Endothelial cell of umbilical vein (primary cell): ENCODE measurements at regions not wholly inside any gene's neighbourhood (a gene's known extent, or its start where the extent isn't known, plus 50 kb on each side); places are given as distances from the start of the nearest gene placed in this dataset.
"Not testable (repeated sequence)": the region's sequence is repeated elsewhere in the genome, so short reads cannot be mapped to it uniquely, and the experiment has no call there.

Experiments
- BruUV-seq: library from RNA; stranded (reverse); fragments of 400-500 nt; replicated peaks from 2 replicates; lab custom pipeline; 2021; lab: Mats Ljungman, UMichigan
- CTCF ChIA-PET: fragments of 300-600, 350-600 bp; sonication (Branson Sonifier 250); formaldehyde crosslinking; loops from one replicate; lab custom pipeline; 2021; ENCODE audit warnings: antibody characterized with exemption, inconsistent platforms; lab: Charles Lee
- POLR2A ChIA-PET: fragments of 300-600, 350-600 bp; sonication (Branson Sonifier 250); formaldehyde crosslinking; loops from one replicate; lab custom pipeline; 2021; ENCODE audit warnings: antibody characterized with exemption, inconsistent platforms; lab: Charles Lee
- DNase-seq: peaks from one replicate; pipeline ENCODE4 v3.0.0-alpha.2; 2011; ENCODE audit warnings: low read depth, low spot score
- FAIRE-seq: peaks from 2 replicates; lab custom pipeline; 2011; peaks lifted over from hg19 to GRCh38; lab: Jason Lieb, UNC
- H2AFZ ChIP-seq: 2 replicates; pipeline ENCODE4 v1.6.0; 2012; ENCODE audit warnings: low read depth, low read length, control low read depth, inconsistent platforms
- H3K27ac ChIP-seq: 2 replicates; pipeline ENCODE4 v1.5.1; 2011; ENCODE audit warnings: low read depth, mild to moderate bottlenecking, control low read depth, low read length, moderate library complexity; ENCODE audit not compliant: insufficient read depth
- H3K27me3 ChIP-seq, 2 experiments: 2 replicates each; pipeline versions ENCODE4 v1.6.0 to v1.6.1; 2011; ENCODE audit warnings: low read length in 2 of 2, mixed read lengths in 1 of 2; ENCODE audit not compliant: control insufficient read depth in 2 of 2, insufficient read depth in 2 of 2
- H3K36me3 ChIP-seq, 2 experiments: 2 replicates in 1 of 2; 3 replicates in 1 of 2; pipeline ENCODE4 v1.5.1; 2011; ENCODE audit warnings: low read length in 2 of 2, mild to moderate bottlenecking in 1 of 2, moderate library complexity in 1 of 2; ENCODE audit not compliant: control insufficient read depth in 2 of 2, insufficient read depth in 2 of 2; ENCODE audit errors: extremely low read depth in 1 of 2
- H3K4me1 ChIP-seq: 3 replicates; pipeline ENCODE4 v1.5.1; 2011; ENCODE audit warnings: mild to moderate bottlenecking, low read length; ENCODE audit not compliant: control insufficient read depth, insufficient read depth; ENCODE audit errors: extremely low read depth
- H3K4me2 ChIP-seq: 2 replicates; pipeline ENCODE4 v1.6.1; 2011; ENCODE audit warnings: low read length, control low read depth, mixed read lengths; ENCODE audit not compliant: insufficient read depth
- H3K4me3 ChIP-seq, 3 experiments: fragments of 200-600 bp in 1 of 3; sonication (generic), shearing (Covaris generic) in 1 of 3; replicated peaks in 1 of 3; 2 replicates each; pipeline ENCODE4 v1.5.1; 2011 to 2016; ENCODE audit warnings: control low read depth in 3 of 3, low read length in 3 of 3, mild to moderate bottlenecking in 2 of 3, inconsistent platforms in 1 of 3, low read depth in 1 of 3, moderate library complexity in 1 of 3; ENCODE audit not compliant: insufficient read depth in 1 of 3
- H3K79me2 ChIP-seq: 2 replicates; pipeline ENCODE4 v1.6.0; 2012; ENCODE audit warnings: low read length, inconsistent platforms; ENCODE audit not compliant: control insufficient read depth, insufficient read depth
- H3K9ac ChIP-seq: replicated peaks from 2 replicates; pipeline ENCODE3; 2011; ENCODE audit warnings: low read length, control low read depth; ENCODE audit not compliant: insufficient read depth; ENCODE audit errors: extremely low read depth
- H3K9me1 ChIP-seq: replicated peaks from 3 replicates; pipeline ENCODE4 v1.6.0; 2011; ENCODE audit warnings: mild to moderate bottlenecking, low read length; ENCODE audit not compliant: control insufficient read depth, insufficient read depth; ENCODE audit errors: extremely low read depth
- H3K9me3 ChIP-seq: replicated peaks from 2 replicates; pipeline ENCODE4 v1.5.1; 2012; ENCODE audit warnings: low read length, inconsistent platforms; ENCODE audit not compliant: control insufficient read depth, insufficient read depth
- H4K20me1 ChIP-seq: replicated peaks from 2 replicates; pipeline ENCODE3; 2011; ENCODE audit warnings: mild to moderate bottlenecking, low read length; ENCODE audit not compliant: control insufficient read depth, insufficient read depth; ENCODE audit errors: extremely low read depth
- EZH2 ChIP-seq: IDR thresholded peaks from 2 replicates; pipeline ENCODE4 v1.6.1; 2012; ENCODE audit warnings: borderline replicate concordance, low read depth, mild to moderate bottlenecking, moderate library complexity, low read length, inconsistent platforms; ENCODE audit not compliant: severe bottlenecking
- GATA2 ChIP-seq: IDR thresholded peaks from 2 replicates; pipeline ENCODE4 v1.7.0; 2011; ENCODE audit warnings: low read depth, mild to moderate bottlenecking, moderate library complexity, mixed read lengths, low read length; ENCODE audit not compliant: insufficient read length, insufficient read depth
- JUN ChIP-seq: IDR thresholded peaks from 2 replicates; pipeline ENCODE4 v1.6.1; 2011; ENCODE audit warnings: borderline replicate concordance, low read depth; ENCODE audit not compliant: insufficient read length, insufficient read depth
- MYC ChIP-seq: IDR thresholded peaks from one replicate; pipeline ENCODE4 v1.6.1; 2011; ENCODE audit warnings: mild to moderate bottlenecking, low read depth, low read length
- POLR2A ChIP-seq: IDR thresholded peaks from 2 replicates; pipeline ENCODE4 v1.6.1; 2012; ENCODE audit warnings: low read depth, mild to moderate bottlenecking, control low read depth, low read length
- dilution Hi-C: fragments of 300-500 bp; cut with MboI; formaldehyde crosslinking; loops from one replicate; pipeline ENCODE4 v1.15.0; 2019; ENCODE audit warnings: low sequenced_read_pairs; ENCODE audit not compliant: extremely low pct_ligation_motif_present
- intact Hi-C: fragments of 100-400 bp; cut with micrococcal nuclease; formaldehyde crosslinking; loops from one replicate; pipeline ENCODE4 v1.10.0; 2022
- TF ChIP-seq, protein P1 (sequence below): IDR thresholded peaks from 2 replicates; pipeline ENCODE4 v1.6.1; 2011; ENCODE audit not compliant: insufficient read depth, insufficient read length

DNA sequence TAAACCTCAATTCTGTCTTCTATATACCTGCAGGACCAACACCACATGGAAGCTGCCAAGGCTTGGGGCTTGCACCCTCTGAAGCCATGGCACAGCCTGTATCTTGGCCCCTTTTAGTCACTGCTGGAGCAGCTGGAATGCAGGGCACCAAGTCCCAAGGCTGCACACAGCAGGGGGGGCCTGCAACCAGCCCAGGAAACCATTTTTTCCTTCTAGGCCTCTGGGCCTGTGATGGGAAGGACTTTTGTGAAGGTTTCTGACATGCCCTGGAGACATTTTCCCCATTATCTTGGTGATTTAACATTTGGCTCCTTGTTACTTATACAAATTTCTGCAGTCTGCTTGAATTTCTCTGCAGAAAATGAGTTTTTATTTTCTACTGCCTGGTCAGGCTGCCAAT lies 123.2 kb upstream of the PCGF5 start:
- Histone ChIP-seq H3K9me1 (no peaks in the 10 kb centered on the region), H3K27me3 (peaks cover 0 to 6% of the 10 kb centered on the region in 2 experiments), H3K9me3 (no peaks in the 10 kb centered on the region), H3K4me1 (no peaks in the 10 kb centered on the region), H3K4me3 (no peak overlapping the region), H3K79me2 (no peaks in the 10 kb centered on the region), H3K27ac (no peak overlapping the region), H3K4me2 (no peak overlapping the region), H3K9ac (no peak overlapping the region), H3K36me3 (no peaks in the 10 kb centered on the region), H2AFZ (no peak overlapping the region), H4K20me1 (no peaks in the 10 kb centered on the region)
- CTCF ChIA-PET: no interaction called here
- intact Hi-C loops (no loop called here), dilution Hi-C loops (no loop called here)
- BruUV-seq: no TSS peak
- POLR2A ChIA-PET: no interaction called here
- DNase-seq: no peak
- no peak for FAIRE-seq
- TF ChIP-seq, protein P1, sequence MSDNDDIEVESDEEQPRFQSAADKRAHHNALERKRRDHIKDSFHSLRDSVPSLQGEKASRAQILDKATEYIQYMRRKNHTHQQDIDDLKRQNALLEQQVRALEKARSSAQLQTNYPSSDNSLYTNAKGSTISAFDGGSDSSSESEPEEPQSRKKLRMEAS: no peak
- TF ChIP-seq EZH2 (no peak), MYC (no peak), GATA2 (no peak), POLR2A (no peak), JUN (no peak)

DNA sequence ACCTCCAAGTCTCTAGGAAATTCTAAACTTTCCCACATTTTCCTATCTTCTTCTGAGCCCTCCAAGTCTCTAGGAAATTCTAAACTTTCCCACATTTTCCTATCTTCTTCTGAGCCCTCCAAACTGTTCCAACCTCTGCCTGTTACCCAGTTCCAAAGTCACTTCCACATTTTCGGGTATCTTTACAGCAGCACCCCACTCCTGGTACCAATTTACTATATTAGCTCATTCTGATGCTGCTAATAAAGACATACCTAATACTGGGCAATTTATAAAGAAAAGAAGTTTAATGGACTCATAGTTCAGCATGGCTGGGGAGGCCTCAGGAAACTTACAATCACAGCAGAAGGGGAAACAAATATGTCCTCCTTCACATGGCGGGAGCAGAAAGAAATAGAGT lies 122.4 kb upstream of the PCGF5 start:
- H3K27me3 ChIP-seq, H3K9me1 ChIP-seq, BruUV-seq, dilution Hi-C loops, H3K4me2 ChIP-seq, H3K4me1 ChIP-seq, H4K20me1 ChIP-seq, H3K27ac ChIP-seq, H3K79me2 ChIP-seq, POLR2A ChIA-PET, H2AFZ ChIP-seq, CTCF ChIA-PET, H3K36me3 ChIP-seq, H3K9ac ChIP-seq, DNase-seq, FAIRE-seq, H3K4me3 ChIP-seq, intact Hi-C loops, H3K9me3 ChIP-seq: not testable (repeated sequence)
